ENCODE measurements at regions not wholly inside any gene's neighbourhood (a gene's known extent, or its start where the extent isn't known, plus 50 kb on each side); places are given as distances from the start of the nearest gene placed in this dataset.

DNA sequence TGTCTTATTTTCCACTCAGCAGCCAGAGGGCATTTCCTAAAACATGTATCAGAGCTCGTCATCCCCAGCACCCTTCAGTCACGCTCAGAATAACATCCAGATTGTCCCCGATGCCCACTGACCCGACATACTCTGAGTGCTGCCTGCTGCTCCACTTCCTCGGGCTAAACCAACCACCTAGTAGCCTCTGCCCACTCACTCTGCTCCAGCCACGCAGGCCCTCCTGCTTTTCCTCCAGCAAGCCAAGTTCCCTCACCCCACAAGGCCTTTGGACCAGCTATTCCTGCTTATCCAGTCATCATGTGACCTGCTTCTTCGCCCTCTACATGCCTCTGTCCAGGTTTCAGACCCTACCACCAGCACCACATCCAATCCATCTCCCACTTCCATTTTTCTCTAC lies 454.2 kb downstream of the CD83 start:
- DNase-seq (ENCODE audit: low read depth): no peak
- TF ChIP-seq, protein P1, sequence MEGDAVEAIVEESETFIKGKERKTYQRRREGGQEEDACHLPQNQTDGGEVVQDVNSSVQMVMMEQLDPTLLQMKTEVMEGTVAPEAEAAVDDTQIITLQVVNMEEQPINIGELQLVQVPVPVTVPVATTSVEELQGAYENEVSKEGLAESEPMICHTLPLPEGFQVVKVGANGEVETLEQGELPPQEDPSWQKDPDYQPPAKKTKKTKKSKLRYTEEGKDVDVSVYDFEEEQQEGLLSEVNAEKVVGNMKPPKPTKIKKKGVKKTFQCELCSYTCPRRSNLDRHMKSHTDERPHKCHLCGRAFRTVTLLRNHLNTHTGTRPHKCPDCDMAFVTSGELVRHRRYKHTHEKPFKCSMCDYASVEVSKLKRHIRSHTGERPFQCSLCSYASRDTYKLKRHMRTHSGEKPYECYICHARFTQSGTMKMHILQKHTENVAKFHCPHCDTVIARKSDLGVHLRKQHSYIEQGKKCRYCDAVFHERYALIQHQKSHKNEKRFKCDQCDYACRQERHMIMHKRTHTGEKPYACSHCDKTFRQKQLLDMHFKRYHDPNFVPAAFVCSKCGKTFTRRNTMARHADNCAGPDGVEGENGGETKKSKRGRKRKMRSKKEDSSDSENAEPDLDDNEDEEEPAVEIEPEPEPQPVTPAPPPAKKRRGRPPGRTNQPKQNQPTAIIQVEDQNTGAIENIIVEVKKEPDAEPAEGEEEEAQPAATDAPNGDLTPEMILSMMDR (IDR thresholded peaks at IDR 0.05; ENCODE audit: insufficient read depth, low read depth, low read length, missing control alignments): no peak
- no peak overlapping the region for H3K4me3 ChIP-seq (ENCODE audit: low read length)

DNA sequence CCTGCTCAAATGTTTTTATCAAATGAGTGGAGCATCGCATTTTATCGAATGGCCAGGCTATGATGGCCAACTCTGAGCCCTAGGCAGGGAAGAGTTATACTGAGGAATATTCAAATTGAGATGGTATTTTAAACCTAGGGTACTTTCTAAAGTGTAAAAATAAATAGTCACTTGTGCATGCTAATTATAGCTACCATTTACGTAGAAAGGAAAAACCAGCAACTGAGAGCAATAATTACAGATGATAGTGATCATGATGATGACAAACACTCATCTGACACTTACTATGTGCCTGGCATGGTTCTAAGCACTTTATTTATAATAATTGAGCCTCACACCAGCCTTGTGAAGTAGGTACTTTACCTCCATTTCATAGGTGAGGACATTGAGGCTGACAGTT lies 455.7 kb downstream of the CD83 start:
- no peak overlapping the region for H3K4me3 ChIP-seq (ENCODE audit: low read length)
- no peak for DNase-seq (ENCODE audit: low read depth)
- TF ChIP-seq, protein P1 (IDR thresholded peaks at IDR 0.05; ENCODE audit: insufficient read depth, low read depth, low read length, missing control alignments): no peak

DNA sequence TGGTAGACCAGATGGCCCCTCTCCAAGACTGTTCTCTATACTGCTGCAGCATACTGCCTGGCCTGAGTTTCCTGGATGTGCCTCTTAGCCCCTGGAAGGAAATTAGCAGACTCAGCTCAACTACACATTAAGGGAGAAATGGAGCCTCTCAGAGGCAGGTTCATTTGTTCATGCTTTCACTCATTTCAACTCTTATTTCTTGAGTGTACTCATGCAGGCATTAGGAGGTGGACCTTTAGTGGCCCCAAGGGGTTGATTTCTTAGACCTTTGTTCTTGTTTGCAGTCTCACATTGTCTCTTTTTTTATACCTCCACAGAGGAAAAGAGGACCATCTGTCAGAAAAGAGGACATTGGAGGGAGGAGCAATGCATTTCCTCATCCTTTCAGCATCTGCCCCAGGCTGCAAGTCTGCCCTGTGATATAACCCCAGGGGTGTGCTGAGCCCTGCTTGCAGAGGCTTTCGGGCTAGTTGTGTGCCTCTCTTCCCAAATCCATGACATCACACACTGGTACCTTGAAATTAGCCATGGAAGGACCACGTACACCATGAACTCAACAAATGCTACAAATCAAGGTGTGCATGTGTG lies 456.2 kb downstream of the CD83 start:
- TF ChIP-seq, protein P1 (IDR thresholded peaks at IDR 0.05; ENCODE audit: insufficient read depth, low read depth, low read length, missing control alignments): no peak
- no peak overlapping the region for H3K4me3 ChIP-seq (ENCODE audit: low read length)
- DNase-seq (ENCODE audit: low read depth): no peak

DNA sequence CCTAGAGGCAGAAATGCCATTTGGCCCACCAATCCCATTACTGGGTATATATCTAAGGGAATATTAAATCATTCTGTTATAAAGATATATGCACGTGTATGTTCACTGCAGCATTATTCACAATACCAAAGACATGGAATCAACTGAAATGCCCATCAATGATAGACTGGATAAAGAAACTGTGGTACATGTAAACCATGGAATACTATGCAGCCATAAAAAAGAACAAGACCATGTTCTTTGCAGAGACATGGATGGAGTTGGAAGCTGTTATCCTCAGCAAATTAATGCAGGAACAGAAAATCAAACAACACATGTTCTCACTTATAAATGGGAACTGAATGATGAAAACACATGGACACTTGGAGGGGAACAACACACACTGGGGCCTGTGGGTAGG lies 458.4 kb downstream of the CD83 start:
- TF ChIP-seq, protein P1 (IDR thresholded peaks at IDR 0.05; ENCODE audit: insufficient read depth, low read depth, low read length, missing control alignments): no peak
- no peak overlapping the region for H3K4me3 ChIP-seq (ENCODE audit: low read length)
- DNase-seq (ENCODE audit: low read depth): no peak

- no peak overlapping the region for H3K4me3 ChIP-seq (ENCODE audit: low read length)
- TF ChIP-seq, protein P1 (IDR thresholded peaks at IDR 0.05; ENCODE audit: insufficient read depth, low read depth, low read length, missing control alignments): no peak
Observed at GRCh38 chr6:14578994-14579393, 461.4 kb downstream of the CD83 start.

DNA sequence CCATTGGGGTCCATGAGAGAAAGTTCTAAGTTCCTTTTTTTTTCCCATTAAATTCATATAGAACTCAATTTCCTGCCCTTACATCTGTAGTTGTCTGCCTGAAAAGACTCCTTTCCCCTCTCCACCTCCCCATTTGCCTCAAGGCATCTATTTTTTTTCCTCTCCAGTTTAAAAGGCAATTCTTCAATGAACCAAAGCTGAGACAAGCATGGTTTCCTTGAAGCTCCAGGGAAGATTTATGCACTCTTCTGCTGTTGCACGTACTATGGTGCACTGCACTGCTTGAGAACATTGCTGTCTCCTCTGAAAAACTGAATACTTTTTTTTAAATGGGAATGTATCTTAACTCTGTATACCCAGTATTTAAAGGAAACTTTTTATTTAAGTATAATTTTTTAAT lies 465.2 kb downstream of the CD83 start:
- TF ChIP-seq, protein P1 (IDR thresholded peaks at IDR 0.05; ENCODE audit: insufficient read depth, low read depth, low read length, missing control alignments): no peak
- no peak overlapping the region for H3K4me3 ChIP-seq (ENCODE audit: low read length)
- no peak for DNase-seq (ENCODE audit: low read depth)

More at GRCh38 chr6:14578994-14579393, 461.4 kb downstream of the CD83 start:
- DNase-seq (ENCODE audit: low read depth): no peak

GRCh38 chr6:14583826-14584225 lies 466.3 kb downstream of the CD83 start:
- no peak for DNase-seq (ENCODE audit: low read depth)
- TF ChIP-seq, protein P1 (IDR thresholded peaks at IDR 0.05; ENCODE audit: insufficient read depth, low read depth, low read length, missing control alignments): no peak
- no peak overlapping the region for H3K4me3 ChIP-seq (ENCODE audit: low read length)
